Fibroblast of peridontal ligament (primary cell): ENCODE measurements at regions not wholly inside any gene's neighbourhood (a gene's known extent, or its start where the extent isn't known, plus 50 kb on each side); places are given as distances from the start of the nearest gene placed in this dataset.
A peak's percentile ranks its signal among the peaks of the same experiment; 100 is the strongest.

Experiments
- DNase-seq: peaks from one replicate; pipeline ENCODE4 v3.0.0-alpha.2; 2010; ENCODE audit errors: extremely low read depth

DNA sequence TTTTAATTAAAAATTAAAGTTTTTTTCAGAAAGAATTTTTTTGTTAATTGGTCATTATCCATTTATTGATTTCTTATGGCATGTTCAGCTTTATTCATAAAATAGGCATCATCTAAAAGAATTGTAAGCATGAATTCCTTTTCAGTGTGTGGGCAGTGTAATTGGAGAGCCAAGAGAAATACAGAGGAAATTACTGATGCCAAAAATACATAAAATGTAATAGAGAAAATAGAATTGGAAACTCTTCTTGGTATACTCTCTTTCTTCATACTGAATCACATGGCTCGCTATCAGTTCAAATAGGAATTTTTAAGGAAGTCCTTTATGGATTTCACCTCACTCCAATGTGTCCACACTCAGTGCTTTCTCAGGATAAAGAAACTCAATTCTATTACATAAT, 663.6 kb upstream of the NRXN1 start:
- DNase-seq: peak; percentile 77

DNA sequence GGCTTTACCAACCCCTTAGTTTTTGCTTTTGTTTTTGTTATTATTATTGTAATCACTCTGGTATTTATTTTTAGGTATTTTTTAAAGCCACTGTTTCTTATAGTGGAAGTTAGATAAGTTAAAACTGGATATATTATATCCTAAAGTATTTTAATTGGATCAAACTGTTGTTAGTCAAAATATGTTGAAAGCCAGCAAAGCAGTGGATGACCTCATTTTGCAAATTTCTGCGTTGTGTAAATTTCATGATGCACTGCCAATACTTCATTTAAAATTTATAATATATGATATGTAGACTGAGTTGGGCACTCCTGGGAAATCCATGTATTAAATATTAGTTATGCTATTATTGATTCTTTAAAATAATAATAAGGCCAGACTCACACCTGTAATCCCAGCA, 661.7 kb upstream of the NRXN1 start:
- peak; percentile 65 for DNase-seq

DNA sequence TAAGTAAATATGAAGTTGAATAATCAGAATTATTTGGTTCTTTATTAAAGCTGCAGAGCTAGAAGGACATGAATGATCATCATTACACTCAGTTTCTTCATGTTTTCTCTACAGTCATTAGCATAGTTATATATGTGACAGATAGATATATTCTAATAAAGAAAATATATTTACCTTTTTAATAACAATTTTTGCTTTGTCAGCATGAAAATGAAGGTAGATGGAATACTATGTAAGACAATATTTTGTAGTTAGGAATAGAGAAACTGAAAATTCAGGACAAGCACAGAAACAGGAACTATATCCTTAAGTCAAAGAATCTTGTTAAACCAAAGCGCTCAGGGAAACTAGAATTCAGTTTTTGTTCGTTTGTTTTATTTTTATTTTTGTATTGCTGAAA, 649.9 kb upstream of the NRXN1 start:
- DNase-seq: no peak

DNA sequence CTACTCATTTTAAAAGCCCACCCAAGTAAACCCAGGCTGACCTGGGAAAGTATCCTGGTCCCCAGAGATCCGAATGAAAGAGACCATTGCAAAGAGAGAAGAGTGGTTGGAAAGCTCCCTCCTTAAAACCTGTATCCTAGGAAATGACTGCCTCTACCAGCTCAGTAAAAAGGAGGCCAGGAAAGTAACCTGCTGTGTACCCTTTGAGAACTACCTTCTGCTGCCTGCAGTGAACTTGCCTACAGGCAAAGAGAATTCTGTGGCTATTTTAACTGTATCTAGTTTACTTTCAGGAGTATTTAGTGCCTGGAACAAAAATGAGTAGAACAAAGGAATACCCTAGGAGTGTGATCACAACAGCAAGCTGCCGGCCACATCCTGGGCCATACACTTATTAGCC, 641.7 kb upstream of the NRXN1 start:
- no peak for DNase-seq

DNA sequence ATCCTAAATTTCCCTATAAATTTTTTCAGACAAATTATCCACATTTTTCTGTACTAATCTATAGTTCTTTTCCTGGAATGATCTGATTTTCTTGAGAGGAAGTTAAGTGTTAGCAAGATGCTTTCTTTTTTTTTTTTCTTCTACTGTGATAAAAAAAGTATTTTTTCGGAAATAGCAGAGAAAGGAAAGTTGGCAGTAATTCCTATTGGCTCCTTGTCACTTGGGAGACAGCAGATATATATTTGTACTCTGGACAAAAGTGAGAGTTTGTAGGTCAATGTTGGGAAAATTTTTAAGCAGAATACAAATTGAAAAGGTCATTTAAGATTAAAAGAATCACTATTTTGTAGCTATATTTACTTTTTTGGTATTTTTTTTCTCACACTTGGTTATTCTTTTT, 635.7 kb upstream of the NRXN1 start:
- no peak for DNase-seq

DNA sequence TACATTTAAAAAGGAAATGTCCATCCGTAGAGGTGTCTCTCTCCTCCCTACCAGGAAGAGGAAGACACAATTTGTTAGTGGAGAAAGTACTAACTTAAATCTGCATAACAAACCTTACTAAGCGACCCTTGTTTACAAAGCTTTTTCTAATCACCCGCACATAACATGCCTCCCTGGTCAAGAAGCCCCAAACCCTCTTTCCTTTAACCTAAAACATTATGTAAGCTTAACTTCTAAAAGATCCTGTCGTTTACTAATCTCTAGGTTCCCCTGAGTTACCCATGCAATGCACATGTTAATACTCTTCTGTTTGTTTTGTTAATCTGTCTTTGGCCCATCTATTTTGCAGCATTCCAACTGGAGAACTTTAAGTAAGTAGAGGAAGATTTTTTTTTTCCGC, 630.3 kb upstream of the NRXN1 start:
- DNase-seq: no peak

DNA sequence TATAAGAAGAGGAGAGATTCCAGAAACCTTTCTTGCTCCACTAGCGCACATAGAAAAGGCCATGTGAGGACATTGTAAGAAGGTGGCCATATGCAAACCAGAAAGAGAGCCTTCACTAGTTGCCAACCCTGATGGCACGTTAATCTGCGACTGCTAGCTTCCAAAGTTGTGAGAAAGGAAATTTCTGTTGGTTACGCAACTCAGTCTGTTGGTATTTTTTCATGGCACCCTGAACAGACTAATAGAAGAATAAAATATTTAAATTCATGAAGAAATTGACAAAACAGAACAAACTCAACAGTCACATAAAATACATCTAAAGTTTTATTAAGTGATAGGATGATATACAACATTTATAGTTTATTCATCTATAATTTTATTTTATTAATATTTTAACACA, 625.9 kb upstream of the NRXN1 start:
- no peak for DNase-seq

DNA sequence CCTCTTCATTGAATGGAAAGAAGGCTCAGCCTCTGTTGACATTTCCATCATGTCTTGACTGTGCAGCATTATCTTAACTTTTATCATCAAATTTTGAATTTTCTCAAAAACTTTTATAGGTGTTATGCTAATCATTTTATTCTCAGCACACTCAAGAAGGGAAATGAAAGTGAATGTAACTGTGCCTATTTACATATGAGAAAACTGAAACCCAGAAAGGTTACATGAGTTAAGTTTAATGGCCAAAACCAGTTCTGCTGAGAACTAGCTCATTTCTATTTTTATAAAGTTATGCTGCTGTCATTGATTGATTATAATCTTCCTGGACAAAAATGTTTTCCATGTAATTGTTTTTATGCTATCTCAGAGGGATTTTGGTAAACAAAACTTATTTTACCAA, 618.8 kb upstream of the NRXN1 start:
- no peak for DNase-seq

DNA sequence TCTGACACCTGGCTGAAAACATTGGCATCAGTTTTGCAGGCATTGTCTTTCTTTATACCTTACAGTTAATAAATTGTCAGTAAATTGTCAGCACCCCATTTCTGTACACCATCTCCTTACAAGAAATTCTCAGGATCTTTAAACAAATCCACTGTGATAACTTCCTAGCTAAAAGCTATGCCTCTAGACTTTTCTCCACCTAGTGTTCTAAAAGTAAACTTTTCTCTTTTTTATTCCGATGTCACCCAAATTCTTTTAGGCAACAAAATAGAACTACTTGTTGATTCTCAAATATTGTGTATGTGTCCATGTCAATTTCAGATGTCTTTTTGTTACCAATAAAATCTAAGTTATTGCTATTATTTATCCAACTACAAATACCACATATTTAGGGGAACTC, 617.4 kb upstream of the NRXN1 start:
- DNase-seq: no peak

DNA sequence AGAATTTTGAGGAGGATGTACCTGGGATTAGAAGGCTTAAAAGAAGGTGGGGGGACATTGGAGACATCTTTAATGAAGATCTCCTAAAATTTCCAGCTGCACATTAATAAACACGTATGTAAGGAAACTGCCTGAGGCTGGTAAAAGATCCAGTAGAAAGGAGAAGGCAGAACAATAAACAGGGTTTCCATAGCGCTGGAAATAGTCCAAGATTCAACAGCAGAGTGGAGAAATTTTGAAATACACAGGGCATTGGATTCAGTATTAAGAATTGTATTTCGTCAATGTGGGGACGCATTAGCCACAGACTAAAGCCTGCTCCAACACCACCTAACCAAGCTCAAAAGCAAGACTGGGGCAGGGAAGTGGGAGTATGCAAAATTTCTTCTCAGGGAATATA, 606.9 kb upstream of the NRXN1 start:
- DNase-seq: peak; percentile 46

DNA sequence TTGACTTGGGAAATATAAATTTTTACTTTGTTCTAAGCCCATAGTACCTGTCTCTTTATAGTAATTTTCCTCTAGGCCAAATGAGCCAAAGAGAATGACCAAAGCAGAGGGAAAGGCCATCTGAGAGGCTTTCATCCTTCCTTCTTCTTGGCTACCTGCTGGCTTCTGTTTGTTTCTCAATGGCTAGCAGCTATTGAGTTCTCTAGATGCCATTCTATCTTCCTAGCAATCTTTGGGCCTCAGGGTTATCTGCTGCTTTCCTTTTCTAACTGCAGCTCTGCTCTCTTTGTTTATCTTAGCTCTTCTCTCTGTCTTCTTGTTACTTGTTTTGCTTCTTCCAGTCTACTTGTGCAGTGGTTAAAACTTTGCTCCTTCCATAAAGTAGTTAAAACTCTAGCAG, 601.1 kb upstream of the NRXN1 start:
- no peak for DNase-seq

DNA sequence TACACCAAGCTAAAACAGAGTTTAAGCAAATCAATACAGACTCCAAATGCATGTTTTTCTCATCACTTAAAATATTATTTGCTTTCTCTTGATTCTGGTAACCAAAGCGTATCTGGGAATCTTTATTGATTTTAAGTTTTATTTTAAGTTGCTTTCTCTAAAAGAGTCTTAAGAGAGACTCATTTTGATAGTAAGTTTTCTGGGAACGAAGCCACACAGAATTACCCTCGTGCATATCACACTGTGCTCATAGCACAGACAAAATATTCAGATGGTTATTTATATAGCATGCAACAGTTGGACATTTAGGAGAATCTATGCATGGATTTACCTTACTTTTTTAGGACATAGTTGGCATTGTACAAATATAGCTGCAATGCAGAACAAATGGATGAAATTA, 597.5 kb upstream of the NRXN1 start:
- peak; percentile 14 for DNase-seq

DNA sequence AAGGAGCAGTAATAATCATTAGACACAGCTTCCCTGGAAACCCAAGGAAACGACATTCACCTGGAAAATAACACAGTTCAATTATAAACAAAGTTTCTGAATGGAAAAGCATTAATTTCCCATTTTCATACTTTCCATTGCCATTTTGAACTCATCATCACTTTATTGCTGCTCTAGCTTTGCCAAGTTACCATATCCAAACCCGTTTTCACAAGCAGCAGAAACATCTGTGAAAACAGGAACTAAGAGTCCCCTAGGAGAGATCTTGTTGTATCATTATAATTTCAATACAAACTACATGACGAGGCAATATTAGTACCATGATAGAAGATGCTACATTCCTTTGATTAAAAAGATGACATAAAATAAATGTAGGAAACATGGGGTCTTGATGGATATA, 597.0 kb upstream of the NRXN1 start:
- DNase-seq: peak; percentile 8

DNA sequence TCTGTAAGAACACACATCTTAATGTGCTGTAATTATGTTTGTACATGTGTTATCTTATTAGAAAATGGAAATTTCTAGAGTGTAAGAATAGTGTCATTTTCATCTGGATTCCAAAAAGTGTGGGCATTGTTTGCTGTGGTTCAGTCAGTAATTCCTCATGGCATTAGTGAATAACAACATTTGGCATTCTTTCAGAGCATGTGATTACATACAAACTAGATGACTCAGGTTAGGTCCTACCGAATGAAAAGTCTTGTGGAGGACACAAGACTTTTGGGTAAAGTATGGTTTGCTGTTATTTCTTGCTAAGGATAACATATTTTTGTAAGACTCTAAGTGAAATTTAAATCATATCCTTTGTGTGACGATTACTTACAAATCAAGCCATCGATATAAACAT, 593.1 kb upstream of the NRXN1 start:
- DNase-seq: peak; percentile 70

DNA sequence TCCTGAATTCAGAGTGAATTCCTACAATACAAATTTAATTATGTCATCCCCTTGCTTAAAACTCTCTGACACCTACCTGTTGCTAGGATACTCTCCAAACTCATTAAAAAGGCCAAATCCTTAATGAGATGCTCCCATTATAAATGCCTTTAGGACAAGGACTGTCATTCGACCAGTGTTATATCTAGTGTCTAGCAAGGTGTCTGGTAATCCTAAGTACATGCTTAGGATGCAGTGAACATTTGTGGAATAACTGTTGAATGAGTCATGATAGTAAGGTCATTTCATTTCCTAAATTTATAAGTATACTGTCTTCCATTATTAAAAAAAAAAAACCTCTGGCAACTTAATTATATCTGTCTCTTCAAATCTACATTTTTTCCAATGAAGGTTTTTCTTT, 588.9 kb upstream of the NRXN1 start:
- no peak for DNase-seq

DNA sequence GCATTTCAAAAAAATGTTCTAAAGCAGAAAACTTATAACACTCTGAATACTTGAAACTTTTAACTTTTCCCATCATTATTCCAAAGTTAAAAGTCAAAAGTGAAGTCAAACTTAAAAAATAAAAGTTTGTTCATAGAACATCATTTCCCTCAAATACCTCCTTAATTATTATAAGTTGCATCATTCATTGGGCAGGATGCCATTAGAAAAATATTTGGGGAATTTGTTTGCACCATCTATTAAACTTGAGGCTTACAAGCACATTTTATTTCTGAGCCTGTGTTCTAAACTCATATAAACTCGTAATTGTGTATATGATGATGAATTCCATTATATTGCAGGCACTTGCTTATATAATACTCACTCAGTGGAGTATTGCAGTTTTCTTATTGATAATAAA, 588.0 kb upstream of the NRXN1 start:
- peak; percentile 15 for DNase-seq

DNA sequence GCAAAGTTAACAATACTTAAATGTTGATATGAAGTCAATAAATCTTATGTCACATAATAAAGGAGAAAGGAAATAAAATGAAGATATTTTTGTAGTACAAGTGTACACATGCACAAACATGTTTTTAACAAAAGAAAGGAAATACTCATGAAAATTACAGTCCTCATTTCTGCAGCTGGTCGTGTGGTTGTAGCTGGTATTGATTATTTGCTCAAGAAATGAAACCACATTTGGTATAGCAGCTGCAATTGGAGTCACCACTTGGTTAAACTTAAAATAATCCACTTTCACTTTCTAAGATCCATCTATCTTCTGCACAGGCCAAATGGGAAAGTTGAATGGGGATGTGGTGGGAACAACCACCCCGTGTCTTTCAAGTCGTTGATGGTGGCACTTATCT, 580.5 kb upstream of the NRXN1 start:
- peak; percentile 50 for DNase-seq

DNA sequence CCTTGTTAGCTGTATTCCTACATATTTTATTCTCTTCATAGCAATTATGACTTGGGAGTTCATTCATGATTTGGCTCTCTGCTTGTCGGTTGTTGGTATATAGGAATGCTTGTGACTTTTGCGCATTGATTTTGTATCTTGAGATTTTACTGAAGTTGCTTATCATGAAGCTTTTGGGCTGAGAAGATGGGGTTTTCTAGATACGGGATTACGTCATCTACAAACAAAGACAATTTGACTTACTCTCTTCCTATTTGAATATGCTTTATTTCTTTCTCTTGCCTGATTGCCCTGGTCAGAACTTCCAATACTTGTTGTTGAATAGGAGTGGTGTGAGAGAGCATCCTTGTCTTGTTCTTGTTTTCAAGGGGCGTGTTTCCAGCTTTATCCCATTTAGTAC, 569.8 kb upstream of the NRXN1 start:
- no peak for DNase-seq

DNA sequence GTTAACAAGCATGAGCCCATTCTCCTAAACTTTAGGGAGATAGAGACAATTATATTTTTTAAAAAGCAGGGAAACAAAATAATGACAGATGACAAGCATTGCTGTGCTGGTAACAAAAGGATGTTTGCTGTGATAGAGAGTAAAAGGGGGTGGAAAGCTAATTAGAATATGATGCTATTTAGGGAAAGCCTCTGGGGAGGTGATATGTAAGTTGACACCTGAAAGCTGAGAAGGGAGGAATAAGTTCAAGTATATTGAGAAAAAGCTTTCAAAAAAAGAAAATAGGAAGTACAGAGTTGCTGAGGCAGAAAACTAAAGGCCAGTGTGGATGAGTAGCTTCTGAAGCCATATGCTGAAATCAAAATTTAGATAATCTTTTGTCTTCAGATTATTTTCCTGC, 565.2 kb upstream of the NRXN1 start:
- DNase-seq: peak; percentile 14

DNA sequence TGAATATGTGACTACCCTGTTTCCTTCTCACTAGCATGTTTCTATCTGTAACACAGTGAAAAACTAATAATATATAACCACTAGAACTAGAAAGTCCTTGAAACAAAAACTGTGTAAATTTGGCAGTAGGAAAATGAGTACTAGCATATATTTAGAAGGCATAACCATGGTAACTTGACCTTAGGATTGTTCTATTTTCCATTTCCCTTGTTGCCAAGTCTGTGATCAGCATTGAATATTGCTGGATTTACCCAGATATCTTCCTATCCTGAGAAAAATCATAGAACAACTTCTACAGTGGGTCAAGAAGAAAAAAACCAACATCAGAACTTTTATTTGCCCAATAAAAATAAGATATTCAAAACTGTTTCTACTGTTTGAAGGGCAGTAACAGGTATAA, 563.9 kb upstream of the NRXN1 start:
- DNase-seq: peak; percentile 22

DNA sequence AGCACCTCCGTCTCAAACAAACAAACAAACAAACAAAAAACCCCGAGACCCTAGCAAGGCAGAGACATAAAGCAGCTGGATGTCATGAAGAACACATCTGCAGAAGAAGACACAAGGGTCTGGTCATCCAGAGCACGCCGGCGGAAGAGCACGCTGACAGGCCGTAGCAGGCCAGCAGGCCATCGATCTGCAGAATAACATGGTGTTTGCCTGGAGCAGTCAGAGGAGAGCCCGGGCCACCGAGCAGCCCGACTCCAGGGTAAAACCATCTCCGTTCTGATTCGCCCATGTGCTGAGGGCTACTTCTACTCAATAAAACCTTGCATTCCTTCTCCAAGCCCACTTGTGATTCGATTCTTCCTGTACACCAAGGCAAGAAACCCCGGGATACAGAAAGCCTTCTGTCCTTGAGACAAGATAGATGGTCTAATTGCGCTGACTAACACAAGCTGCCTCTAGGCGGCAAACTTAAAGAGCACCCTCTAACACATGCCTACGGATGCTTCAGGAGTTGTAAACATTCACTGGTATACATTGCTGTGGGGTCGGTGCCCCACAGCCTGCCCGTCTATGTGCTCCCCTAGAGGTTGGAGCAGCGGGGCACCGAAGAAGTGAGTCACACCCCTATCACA, 549.8 kb upstream of the NRXN1 start:
- DNase-seq: no peak

DNA sequence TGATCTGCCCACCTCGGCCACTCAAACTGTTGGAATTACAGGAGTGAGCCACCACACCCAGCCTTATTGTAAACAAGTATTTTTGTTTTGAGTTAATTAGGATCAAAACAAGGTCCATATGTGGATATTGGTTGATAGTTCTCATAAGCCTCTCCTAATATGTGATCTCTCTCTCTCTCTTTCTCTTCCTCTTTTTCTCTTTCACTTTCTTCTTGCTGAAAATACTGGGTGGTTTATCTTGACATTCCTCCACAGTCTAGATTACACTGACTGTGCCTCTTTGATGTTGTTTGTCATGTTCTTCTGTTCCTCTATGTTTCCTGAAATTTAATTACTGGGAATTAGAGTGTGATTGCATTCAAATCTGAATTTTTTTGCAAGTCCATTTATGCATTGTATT, 547.5 kb upstream of the NRXN1 start:
- no peak for DNase-seq

DNA sequence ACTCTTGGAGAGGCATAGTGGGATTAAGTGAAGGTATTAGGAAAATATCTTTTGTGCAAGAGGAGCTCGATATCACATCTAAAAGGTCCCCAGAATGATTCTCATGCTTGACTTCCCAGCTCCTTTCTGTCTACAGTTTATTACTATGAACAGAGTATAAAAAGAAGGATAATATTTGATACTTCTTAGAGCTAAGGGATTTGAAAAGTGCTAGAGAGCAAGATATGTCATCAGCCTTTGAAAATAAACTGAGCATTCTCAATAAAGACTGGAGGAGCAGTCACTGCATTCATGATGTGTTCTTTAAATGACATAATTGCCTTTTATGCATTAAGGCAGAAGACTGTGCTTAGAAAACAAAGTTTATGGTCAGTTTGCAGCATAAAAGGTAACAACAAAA, 543.2 kb upstream of the NRXN1 start:
- no peak for DNase-seq

DNA sequence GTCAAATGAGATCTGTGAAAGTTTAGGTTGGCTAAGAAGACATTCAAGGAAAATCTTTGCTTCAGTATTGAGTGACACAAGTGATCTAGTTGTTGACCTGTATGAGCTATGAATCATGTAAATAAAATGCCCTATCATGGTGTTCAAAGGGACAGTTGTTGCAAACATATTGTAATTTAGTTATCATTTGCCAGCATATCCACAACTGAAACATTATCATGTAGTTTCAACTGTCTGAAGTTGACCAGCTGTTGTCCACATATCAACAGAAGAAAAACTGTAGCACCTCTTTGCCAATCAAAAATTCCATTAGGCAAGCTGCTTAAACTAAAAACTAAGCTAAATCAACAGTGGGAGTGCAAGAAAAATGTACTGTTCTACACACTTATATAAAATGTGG, 527.1 kb upstream of the NRXN1 start:
- peak; percentile 6 for DNase-seq

DNA sequence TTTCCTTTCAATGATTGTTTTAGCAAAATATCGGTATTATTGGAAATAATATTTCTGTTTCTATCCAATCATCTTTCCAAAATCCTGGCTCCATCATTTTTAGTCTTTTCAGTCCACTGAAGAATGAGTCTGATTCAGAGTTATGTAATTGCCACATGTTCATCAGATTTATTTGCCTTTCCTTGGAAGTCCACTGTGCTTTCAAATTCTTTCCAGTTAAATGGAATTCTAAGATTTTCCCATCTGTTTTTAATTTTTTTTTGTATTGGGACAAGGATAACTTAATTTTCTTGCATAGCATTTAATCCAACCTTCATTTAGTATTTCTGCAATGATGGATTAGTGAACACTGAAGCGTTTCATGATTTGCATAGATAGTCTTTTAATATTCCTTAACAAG, 521.5 kb upstream of the NRXN1 start:
- peak; percentile 80 for DNase-seq
